ENCODE measurements at regions not wholly inside any gene's neighbourhood (a gene's known extent, or its start where the extent isn't known, plus 50 kb on each side); places are given as distances from the start of the nearest gene placed in this dataset.
"Not testable (repeated sequence)": the region's sequence is repeated elsewhere in the genome, so short reads cannot be mapped to it uniquely, and the experiment has no call there.

- H3K27ac ChIP-seq (ENCODE audit: extremely low read depth, low read depth, low read length); H3K4me3 ChIP-seq; H3K9me1 ChIP-seq (ENCODE audit: control insufficient read depth, insufficient read depth, low read length); ATAC-seq; DNase-seq (ENCODE audit: extremely low read depth in 1 of 4, low spot score in 3 of 4); H3K79me2 ChIP-seq (ENCODE audit: control insufficient read depth, insufficient read depth, low read length); H3K9ac ChIP-seq (ENCODE audit: insufficient read depth in 1 of 2, low read depth in 2 of 2, low read length in 2 of 2); H2AFZ ChIP-seq (ENCODE audit: low read depth, low read length); POLR2A ChIA-PET; H3K9me3 ChIP-seq (replicated peaks; ENCODE audit: control insufficient read depth, insufficient read depth, low read depth, low read length); H3K4me2 ChIP-seq (ENCODE audit: insufficient read depth, low read length); intact Hi-C loops (cut with micrococcal nuclease); in situ Hi-C loops (cut with MboI); BruUV-seq (replicated peaks); FAIRE-seq; H3K4me1 ChIP-seq (replicated peaks in 1 of 2; ENCODE audit: control insufficient read depth in 2 of 2, insufficient read depth in 2 of 2, low read length in 2 of 2); CTCF ChIA-PET (ENCODE audit: low intra/inter-chr PET ratio); H4K20me1 ChIP-seq (replicated peaks; ENCODE audit: control insufficient read depth, insufficient read depth, low read length); H3K27me3 ChIP-seq (ENCODE audit: control insufficient read depth in 2 of 2, insufficient read depth in 2 of 2, low read length in 2 of 2); H3K36me3 ChIP-seq (ENCODE audit: control insufficient read depth, insufficient read depth, low read length): not testable (repeated sequence)
- WGBS (ENCODE audit: insufficient coverage, low coverage, missing lambda C conversion rate), result 0% methylated on average over 2 of the region's 2 CpGs
Observed at GRCh38 chr9:85315535-85315934, 426.2 kb downstream of the AGTPBP1 start.

DNA sequence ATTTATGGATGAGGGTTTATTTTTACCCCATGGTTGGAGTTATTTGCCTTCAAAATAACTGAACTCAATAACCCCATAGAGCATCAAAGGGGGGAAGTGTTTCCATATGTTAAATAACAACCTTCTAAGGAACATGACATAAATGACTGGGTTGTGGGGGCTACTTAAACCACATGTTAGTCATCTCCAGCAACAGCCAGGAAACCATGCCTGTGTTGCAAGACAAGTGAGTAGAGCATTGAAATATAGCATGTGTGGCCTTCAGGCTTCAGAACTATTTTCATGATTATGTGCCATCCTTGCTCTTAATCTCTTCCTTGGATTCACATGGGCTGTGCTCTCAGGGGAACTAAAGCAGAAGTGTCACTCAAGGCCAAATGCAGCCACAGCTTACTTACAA, 431.2 kb downstream of the AGTPBP1 start:
- H3K4me1 ChIP-seq (replicated peaks in 1 of 2; ENCODE audit: control insufficient read depth in 2 of 2, insufficient read depth in 2 of 2, low read length in 2 of 2), result no peaks in the 10 kb centered on the region
- H3K9ac ChIP-seq (ENCODE audit: insufficient read depth in 1 of 2, low read depth in 2 of 2, low read length in 2 of 2), result no peak overlapping the region
- no peak for TF ChIP-seq SETDB1 (IDR thresholded peaks at IDR 0.05; ENCODE audit: low read length)
- TF ChIP-seq, protein P1, sequence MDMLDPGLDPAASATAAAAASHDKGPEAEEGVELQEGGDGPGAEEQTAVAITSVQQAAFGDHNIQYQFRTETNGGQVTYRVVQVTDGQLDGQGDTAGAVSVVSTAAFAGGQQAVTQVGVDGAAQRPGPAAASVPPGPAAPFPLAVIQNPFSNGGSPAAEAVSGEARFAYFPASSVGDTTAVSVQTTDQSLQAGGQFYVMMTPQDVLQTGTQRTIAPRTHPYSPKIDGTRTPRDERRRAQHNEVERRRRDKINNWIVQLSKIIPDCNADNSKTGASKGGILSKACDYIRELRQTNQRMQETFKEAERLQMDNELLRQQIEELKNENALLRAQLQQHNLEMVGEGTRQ (CRISPR knock-in tag; IDR thresholded peaks at IDR 0.05), result no peak
- H3K79me2 ChIP-seq (ENCODE audit: control insufficient read depth, insufficient read depth, low read length), result no peaks in the 10 kb centered on the region
- FAIRE-seq (no peak), DNase-seq (ENCODE audit: extremely low read depth in 1 of 4, low spot score in 3 of 4) (no peak), ATAC-seq (no peak)
- no peaks in the 10 kb centered on the region for H3K36me3 ChIP-seq (ENCODE audit: control insufficient read depth, insufficient read depth, low read length)
- CTCF ChIA-PET (ENCODE audit: low intra/inter-chr PET ratio), result no interaction called here
- intact Hi-C loops (cut with micrococcal nuclease) (no loop called here), in situ Hi-C loops (cut with MboI) (no loop called here)
- H3K9me3 ChIP-seq (replicated peaks; ENCODE audit: control insufficient read depth, insufficient read depth, low read depth, low read length), result no peaks in the 10 kb centered on the region
- POLR2A ChIA-PET, result no interaction called here
- no TSS peak for BruUV-seq (replicated peaks)
- H3K9me1 ChIP-seq (ENCODE audit: control insufficient read depth, insufficient read depth, low read length), result no peaks in the 10 kb centered on the region
- H3K27me3 ChIP-seq (ENCODE audit: control insufficient read depth in 2 of 2, insufficient read depth in 2 of 2, low read length in 2 of 2), result no peaks in the 10 kb centered on the region
- no peak overlapping the region for H3K4me3 ChIP-seq
- H2AFZ ChIP-seq (ENCODE audit: low read depth, low read length), result no peak overlapping the region
- H3K27ac ChIP-seq (ENCODE audit: extremely low read depth, low read depth, low read length), result no peak overlapping the region
- H4K20me1 ChIP-seq (replicated peaks; ENCODE audit: control insufficient read depth, insufficient read depth, low read length), result no peaks in the 10 kb centered on the region
- no peak overlapping the region for H3K4me2 ChIP-seq (ENCODE audit: insufficient read depth, low read length)
